K562 (cell line): ENCODE measurements at regions not wholly inside any gene's neighbourhood (a gene's known extent, or its start where the extent isn't known, plus 50 kb on each side); places are given as distances from the start of the nearest gene placed in this dataset.

Source experiments
- ATAC-seq: fragments of 200-7000 bp; cut with Tn5 transposase; 3 replicates; pipeline ENCODE4 v1.9.1; 2020; ENCODE audit warnings: moderate library complexity
- BruUV-seq: library from RNA; stranded (reverse); fragments of 400-500 nt; replicated peaks from 2 replicates; lab custom pipeline; 2021; lab: Mats Ljungman, UMichigan
- CTCF ChIA-PET: fragments of 300-600 bp; formaldehyde crosslinking; extraction: SDS; loops from one replicate; lab custom pipeline; 2021; ENCODE audit warnings: low intra/inter-chr PET ratio; lab: Yijun Ruan, JAX
- POLR2A ChIA-PET: fragments of 300-600, 350-650 bp; sonication (Branson Sonifier 250); formaldehyde crosslinking; extraction: SDS; loops from one replicate; lab custom pipeline; 2021; ENCODE audit warnings: antibody characterized with exemption, inconsistent platforms; lab: Yijun Ruan, JAX
- DNase-seq, 4 experiments: peaks; one replicate each; pipeline versions ENCODE4 v3.0.0 to v3.0.0-alpha.2; 2011 to 2018; ENCODE audit warnings: low spot score in 3 of 4, mixed read lengths in 3 of 4; ENCODE audit errors: extremely low read depth in 1 of 4
- FAIRE-seq: peaks from 2 replicates; lab custom pipeline; 2011; peaks lifted over from hg19 to GRCh38; lab: Jason Lieb, UNC
- H2AFZ ChIP-seq: 2 replicates; pipeline ENCODE4 v1.6.0; 2011; ENCODE audit warnings: low read depth, low read length, control low read depth, inconsistent platforms
- H3K27ac ChIP-seq: fragments of 200-600 bp; 3 replicates; pipeline ENCODE4 v1.8.0; 2011; ENCODE audit warnings: low read depth, mild to moderate bottlenecking, control low read depth, inconsistent platforms, low read length, moderate library complexity, mixed read lengths; ENCODE audit errors: extremely low read depth
- H3K27me3 ChIP-seq, 2 experiments: fragments of 300-600 bp in 1 of 2; 2 replicates in 1 of 2; 3 replicates in 1 of 2; pipeline versions ENCODE4 v1.6.0 to v1.8.0; 2011; ENCODE audit warnings: inconsistent platforms in 2 of 2, low read length in 2 of 2, mild to moderate bottlenecking in 1 of 2, mixed read lengths in 1 of 2, moderate library complexity in 1 of 2; ENCODE audit not compliant: control insufficient read depth in 2 of 2, insufficient read depth in 2 of 2
- H3K36me3 ChIP-seq: fragments of 300-600 bp; 3 replicates; pipeline ENCODE4 v1.8.0; 2011; ENCODE audit warnings: mild to moderate bottlenecking, low read length, inconsistent platforms; ENCODE audit not compliant: control insufficient read depth, insufficient read depth
- H3K4me1 ChIP-seq, 2 experiments: fragments of 200-600 bp in 1 of 2; replicated peaks in 1 of 2; 2 replicates in 1 of 2; 3 replicates in 1 of 2; pipeline versions ENCODE4 v1.5.1 to v1.8.0; 2011; ENCODE audit warnings: inconsistent platforms in 2 of 2, low read length in 2 of 2, mild to moderate bottlenecking in 1 of 2, mixed read lengths in 1 of 2, moderate library complexity in 1 of 2; ENCODE audit not compliant: control insufficient read depth in 2 of 2, insufficient read depth in 2 of 2
- H3K4me2 ChIP-seq: 2 replicates; pipeline ENCODE4 v1.6.1; 2011; ENCODE audit warnings: low read length, control low read depth, inconsistent platforms, mixed read lengths; ENCODE audit not compliant: insufficient read depth
- H3K4me3 ChIP-seq: fragments of 200-600 bp; sonication (generic), shearing (Covaris generic); 2 replicates; pipeline ENCODE4 v1.5.1; 2016; ENCODE audit warnings: control low read depth, inconsistent platforms
- H3K79me2 ChIP-seq: fragments of 200-600 bp; 3 replicates; pipeline ENCODE4 v1.8.0; 2011; ENCODE audit warnings: low read length, inconsistent platforms; ENCODE audit not compliant: control insufficient read depth, insufficient read depth
- H3K9ac ChIP-seq, 2 experiments: 2 replicates each; pipeline versions ENCODE4 v1.6.0 to v1.6.1; 2011; ENCODE audit warnings: low read depth in 2 of 2, low read length in 2 of 2, control low read depth in 1 of 2, inconsistent platforms in 1 of 2, mild to moderate bottlenecking in 1 of 2, mixed read lengths in 1 of 2; ENCODE audit not compliant: insufficient read depth in 1 of 2
- H3K9me1 ChIP-seq: one replicate; pipeline ENCODE4 v1.6.0; 2011; ENCODE audit warnings: inconsistent platforms, mild to moderate bottlenecking, low read length, moderate library complexity; ENCODE audit not compliant: control insufficient read depth, insufficient read depth
- H3K9me3 ChIP-seq: replicated peaks from 2 replicates; pipeline ENCODE4 v1.5.1; 2011; ENCODE audit warnings: low read depth, low read length, inconsistent platforms; ENCODE audit not compliant: control insufficient read depth, insufficient read depth
- H4K20me1 ChIP-seq: replicated peaks from 2 replicates; pipeline ENCODE4 v1.6.1; 2011; ENCODE audit warnings: low read length, inconsistent platforms, mixed read lengths; ENCODE audit not compliant: control insufficient read depth, insufficient read depth
- BDP1 ChIP-seq: IDR thresholded peaks from 3 replicates; pipeline ENCODE4 v1.6.1; 2011; ENCODE audit not compliant: insufficient read length, insufficient read depth
- DEAF1 ChIP-seq: fragments of 450-650 bp; formaldehyde crosslinking; IDR thresholded peaks from 2 replicates; pipeline ENCODE4 v1.4.0; 2020; ENCODE audit warnings: mild to moderate bottlenecking, moderate library complexity
- E2F4 ChIP-seq: sonication (generic); formaldehyde crosslinking; IDR thresholded peaks from 2 replicates; pipeline ENCODE4 v1.8.0; 2022; ENCODE audit warnings: mild to moderate bottlenecking, low read depth, missing genetic modification reagents
- HDAC3 ChIP-seq: fragments of 450-650 bp; IDR thresholded peaks from 2 replicates; pipeline ENCODE4 v1.6.1; 2018; ENCODE audit warnings: borderline replicate concordance, mild to moderate bottlenecking, moderate library complexity; ENCODE audit not compliant: partially characterized antibody
- KLF10 ChIP-seq: fragments of 250-450 bp; sonication (Bioruptor Pico); IDR thresholded peaks from 2 replicates; pipeline ENCODE4 v1.6.1; 2021; ENCODE audit warnings: matching md5 sums
- MEIS2 ChIP-seq: fragments of 450-650 bp; IDR thresholded peaks from 2 replicates; pipeline ENCODE4 v1.6.1; 2014; ENCODE audit warnings: mild to moderate bottlenecking; ENCODE audit not compliant: partially characterized antibody
- MTA3 ChIP-seq: fragments of 450-650 bp; formaldehyde crosslinking; IDR thresholded peaks from 2 replicates; pipeline ENCODE4 v1.6.1; 2017; ENCODE audit warnings: mild to moderate bottlenecking, borderline replicate concordance
- PBX2 ChIP-seq, 2 experiments: IDR thresholded peaks in 1 of 2; conservative IDR thresholded peaks in 1 of 2; 2 replicates each; pipeline ENCODE4 v1.6.1; 2016; ENCODE audit warnings: low read depth in 2 of 2, mild to moderate bottlenecking in 1 of 2, missing compliant biosample characterization in 1 of 2, missing genetic modification characterization in 1 of 2, moderate library complexity in 1 of 2
- XRCC3 ChIP-seq: fragments of 450-650 bp; IDR thresholded peaks from 2 replicates; pipeline ENCODE4 v1.6.1; 2017; ENCODE audit warnings: mild to moderate bottlenecking, moderate library complexity
- ZNF174 ChIP-seq: fragments of 250-450 bp; sonication (Bioruptor Pico); IDR thresholded peaks from 2 replicates; pipeline ENCODE4 v1.4.0; 2020; ENCODE audit warnings: mild to moderate bottlenecking
- WGBS: fragments of 100-300 bp; shearing (Covaris generic); methylation state at CpG from one replicate; pipeline ENCODE4 v1.1.6; 2016; ENCODE audit warnings: low coverage, mixed read lengths; ENCODE audit not compliant: insufficient coverage; ENCODE audit errors: missing lambda C conversion rate; 5-methylcytosine and 5-hydroxymethylcytosine counted together
- in situ Hi-C: fragments of 300-500 bp; cut with MboI; formaldehyde crosslinking; loops from 4 replicates; pipeline ENCODE4 v1.15.0; 2018; ENCODE audit warnings: inconsistent platforms, mixed read lengths
- intact Hi-C: fragments of 100-400 bp; cut with micrococcal nuclease; formaldehyde crosslinking; loops from 2 replicates; pipeline ENCODE4 v1.14.2; 2022
- TF ChIP-seq, protein P1 (sequence below): fragments of 250-450 bp; sonication (Bioruptor Pico); IDR thresholded peaks from 2 replicates; pipeline ENCODE4 v1.4.0; 2020; ENCODE audit warnings: mild to moderate bottlenecking
- TF ChIP-seq, protein P2 (sequence below): fragments of 250-450 bp; sonication (Bioruptor Pico); IDR thresholded peaks from 2 replicates; pipeline ENCODE4 v1.4.0; 2020; ENCODE audit warnings: mild to moderate bottlenecking, moderate library complexity

DNA sequence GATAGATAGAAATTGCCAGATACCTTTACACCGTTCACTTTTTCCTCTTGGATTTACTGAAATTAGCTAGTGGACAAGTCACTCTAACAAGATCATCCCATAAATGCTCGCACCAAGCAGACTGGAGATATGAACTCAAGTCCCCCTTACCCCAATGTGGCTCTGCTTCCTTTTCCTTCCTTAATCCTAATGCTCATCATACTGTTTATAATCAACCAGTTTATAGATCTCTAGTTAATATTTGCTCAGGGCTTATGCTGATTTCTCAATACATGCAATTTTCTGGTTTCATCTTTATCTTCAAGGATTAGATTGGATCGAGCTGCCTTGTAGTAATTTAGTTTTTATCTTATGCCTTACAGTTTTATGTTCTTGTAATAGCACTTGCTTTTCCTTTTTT, 318.3 kb upstream of the KLHL29 start:
- Histone ChIP-seq H3K9me3 (no peaks in the 10 kb centered on the region), H4K20me1 (no peaks in the 10 kb centered on the region), H3K4me1 (no peaks in the 10 kb centered on the region), H3K79me2 (no peaks in the 10 kb centered on the region), H3K4me2 (no peak overlapping the region), H3K9ac (no peak overlapping the region), H2AFZ (no peak overlapping the region), H3K27ac (no peak overlapping the region), H3K36me3 (no peaks in the 10 kb centered on the region), H3K4me3 (no peak overlapping the region), H3K27me3 (no peaks in the 10 kb centered on the region), H3K9me1 (no peaks in the 10 kb centered on the region)
- TF ChIP-seq ZNF174 (CRISPR knock-in tag) (no peak), MTA3 (no peak), DEAF1 (CRISPR knock-in tag) (no peak), PBX2 (CRISPR knock-in tag; IDR thresholded peaks at IDR 0.05; ENCODE audit: low read depth) (no peak), PBX2 (tag; conservative IDR thresholded peaks at IDR 0.05; ENCODE audit: low read depth) (no peak), XRCC3 (no peak), MEIS2 (no peak), KLF10 (CRISPR knock-in tag) (no peak), BDP1 (no peak), HDAC3 (no peak), E2F4 (CRISPR knock-in tag) (no peak)
- TF ChIP-seq, protein P1, sequence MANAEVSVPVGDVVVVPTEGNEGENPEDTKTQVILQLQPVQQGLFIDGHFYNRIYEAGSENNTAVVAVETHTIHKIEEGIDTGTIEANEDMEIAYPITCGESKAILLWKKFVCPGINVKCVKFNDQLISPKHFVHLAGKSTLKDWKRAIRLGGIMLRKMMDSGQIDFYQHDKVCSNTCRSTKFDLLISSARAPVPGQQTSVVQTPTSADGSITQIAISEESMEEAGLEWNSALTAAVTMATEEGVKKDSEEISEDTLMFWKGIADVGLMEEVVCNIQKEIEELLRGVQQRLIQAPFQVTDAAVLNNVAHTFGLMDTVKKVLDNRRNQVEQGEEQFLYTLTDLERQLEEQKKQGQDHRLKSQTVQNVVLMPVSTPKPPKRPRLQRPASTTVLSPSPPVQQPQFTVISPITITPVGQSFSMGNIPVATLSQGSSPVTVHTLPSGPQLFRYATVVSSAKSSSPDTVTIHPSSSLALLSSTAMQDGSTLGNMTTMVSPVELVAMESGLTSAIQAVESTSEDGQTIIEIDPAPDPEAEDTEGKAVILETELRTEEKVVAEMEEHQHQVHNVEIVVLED = no peak
- TF ChIP-seq, protein P2, sequence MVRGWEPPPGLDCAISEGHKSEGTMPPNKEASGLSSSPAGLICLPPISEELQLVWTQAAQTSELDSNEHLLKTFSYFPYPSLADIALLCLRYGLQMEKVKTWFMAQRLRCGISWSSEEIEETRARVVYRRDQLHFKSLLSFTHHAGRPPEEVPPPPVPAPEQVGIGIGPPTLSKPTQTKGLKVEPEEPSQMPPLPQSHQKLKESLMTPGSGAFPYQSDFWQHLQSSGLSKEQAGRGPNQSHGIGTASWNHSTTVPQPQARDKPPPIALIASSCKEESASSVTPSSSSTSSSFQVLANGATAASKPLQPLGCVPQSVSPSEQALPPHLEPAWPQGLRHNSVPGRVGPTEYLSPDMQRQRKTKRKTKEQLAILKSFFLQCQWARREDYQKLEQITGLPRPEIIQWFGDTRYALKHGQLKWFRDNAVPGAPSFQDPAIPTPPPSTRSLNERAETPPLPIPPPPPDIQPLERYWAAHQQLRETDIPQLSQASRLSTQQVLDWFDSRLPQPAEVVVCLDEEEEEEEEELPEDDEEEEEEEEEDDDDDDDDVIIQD (CRISPR knock-in tag) = no peak
- intact Hi-C loops = no loop called here
- DNase-seq (no peak), FAIRE-seq (no peak), ATAC-seq (no peak)
- CTCF ChIA-PET = no interaction called here
- 0% methylated on average over 3 of the region's 3 CpGs for WGBS
- no TSS peak for BruUV-seq
- POLR2A ChIA-PET = interaction anchor here (0.6 to 0.8 kb wide), 2 partner anchors 196 to 220 kb away, joined by 3 read pairs; no protein-coding TSS in a partner anchor
- in situ Hi-C loops = no loop called here
